Suprapubic skin (tissue), 4 donors: ENCODE measurements at regions not wholly inside any gene's neighbourhood (a gene's known extent, or its start where the extent isn't known, plus 50 kb on each side); places are given as distances from the start of the nearest gene placed in this dataset.

Experiments
- POLR2A ChIP-seq, 2 donors: fragments of 450-650 bp; IDR thresholded peaks; one replicate each; pipeline ENCODE4 v1.6.1; 2017; ENCODE audit warnings: antibody characterized with exemption in 2 of 2, mild to moderate bottlenecking in 2 of 2, moderate library complexity in 2 of 2
- POLR2AphosphoS5 ChIP-seq, 3 donors: sonication (generic); formaldehyde crosslinking; IDR thresholded peaks; one replicate each; pipeline ENCODE4 v1.6.1; 2017; ENCODE audit warnings: antibody characterized with exemption in 3 of 3
- TF ChIP-seq, protein P1 (sequence below), 2 donors: fragments of 200-600 bp in 1 of 2; fragments of 450-650 bp in 1 of 2; sonication (generic) in 1 of 2; IDR thresholded peaks; one replicate each; pipeline ENCODE4 v1.5.1; 2016 to 2019; ENCODE audit warnings: antibody characterized with exemption in 2 of 2, mild to moderate bottlenecking in 1 of 2, moderate library complexity in 1 of 2

DNA sequence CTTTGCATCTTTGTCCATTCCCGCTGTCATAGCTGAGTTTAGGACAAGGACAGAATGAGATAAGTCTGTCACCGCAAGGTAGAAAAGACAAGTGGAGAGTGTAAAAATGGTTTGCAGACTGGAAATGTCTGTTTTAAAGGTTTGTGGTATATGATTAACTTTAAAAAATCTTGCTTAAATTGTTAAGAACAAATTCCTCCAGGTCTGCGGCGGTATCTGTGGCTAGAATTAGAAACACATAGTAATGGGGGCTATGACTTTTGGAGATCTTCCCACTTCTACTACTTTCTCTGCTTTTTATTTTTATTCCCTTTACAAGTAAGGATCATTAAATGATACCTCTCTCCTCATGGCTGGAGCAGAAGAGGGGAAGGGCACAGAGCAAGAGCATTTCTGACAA lies 92.2 kb downstream of the MID1IP1 start:
- TF ChIP-seq, protein P1, sequence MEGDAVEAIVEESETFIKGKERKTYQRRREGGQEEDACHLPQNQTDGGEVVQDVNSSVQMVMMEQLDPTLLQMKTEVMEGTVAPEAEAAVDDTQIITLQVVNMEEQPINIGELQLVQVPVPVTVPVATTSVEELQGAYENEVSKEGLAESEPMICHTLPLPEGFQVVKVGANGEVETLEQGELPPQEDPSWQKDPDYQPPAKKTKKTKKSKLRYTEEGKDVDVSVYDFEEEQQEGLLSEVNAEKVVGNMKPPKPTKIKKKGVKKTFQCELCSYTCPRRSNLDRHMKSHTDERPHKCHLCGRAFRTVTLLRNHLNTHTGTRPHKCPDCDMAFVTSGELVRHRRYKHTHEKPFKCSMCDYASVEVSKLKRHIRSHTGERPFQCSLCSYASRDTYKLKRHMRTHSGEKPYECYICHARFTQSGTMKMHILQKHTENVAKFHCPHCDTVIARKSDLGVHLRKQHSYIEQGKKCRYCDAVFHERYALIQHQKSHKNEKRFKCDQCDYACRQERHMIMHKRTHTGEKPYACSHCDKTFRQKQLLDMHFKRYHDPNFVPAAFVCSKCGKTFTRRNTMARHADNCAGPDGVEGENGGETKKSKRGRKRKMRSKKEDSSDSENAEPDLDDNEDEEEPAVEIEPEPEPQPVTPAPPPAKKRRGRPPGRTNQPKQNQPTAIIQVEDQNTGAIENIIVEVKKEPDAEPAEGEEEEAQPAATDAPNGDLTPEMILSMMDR (IDR thresholded peaks at IDR 0.05): no peak
- TF ChIP-seq POLR2A (IDR thresholded peaks at IDR 0.05) (no peak), POLR2AphosphoS5 (IDR thresholded peaks at IDR 0.05) (no peak)
